Activated CD8-positive, alpha-beta memory T cell treated with anti-CD3 and anti-CD28 coated beads for 48 hours (primary cell): ENCODE measurements at regions not wholly inside any gene's neighbourhood (a gene's known extent, or its start where the extent isn't known, plus 50 kb on each side); places are given as distances from the start of the nearest gene placed in this dataset.
"Not testable (repeated sequence)": the region's sequence is repeated elsewhere in the genome, so short reads cannot be mapped to it uniquely, and the experiment has no call there.

Experiments used
- DNase-seq, 3 experiments: peaks; one replicate each; pipeline ENCODE4 v3.0.0-alpha.2; 2020; ENCODE audit warnings: low read depth in 2 of 3, low spot score in 2 of 3

DNA sequence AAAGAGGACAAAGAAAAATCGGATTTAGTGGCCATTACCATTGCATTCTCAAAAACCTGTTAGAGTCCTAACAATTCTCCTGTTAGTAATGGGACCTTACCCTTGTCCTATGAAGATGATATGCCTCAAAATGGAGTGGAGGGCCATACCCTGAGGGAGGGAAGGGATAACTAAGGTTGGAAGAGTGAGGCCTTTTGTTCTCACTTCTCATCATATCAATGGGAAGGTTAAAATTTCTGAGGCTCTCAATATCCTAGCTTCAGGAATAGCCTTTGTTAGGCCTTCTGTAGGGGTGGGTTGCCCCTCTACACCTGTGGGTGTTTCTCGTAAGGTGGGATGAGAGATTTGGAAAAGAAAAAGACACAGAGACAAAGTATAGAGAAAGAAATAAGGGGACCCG lies 109.4 kb upstream of the SGIP1 start:
- not testable (repeated sequence) for DNase-seq

- no peak for DNase-seq
Observed at GRCh38 chr1:66426239-66426853, 107.6 kb upstream of the SGIP1 start.

DNA sequence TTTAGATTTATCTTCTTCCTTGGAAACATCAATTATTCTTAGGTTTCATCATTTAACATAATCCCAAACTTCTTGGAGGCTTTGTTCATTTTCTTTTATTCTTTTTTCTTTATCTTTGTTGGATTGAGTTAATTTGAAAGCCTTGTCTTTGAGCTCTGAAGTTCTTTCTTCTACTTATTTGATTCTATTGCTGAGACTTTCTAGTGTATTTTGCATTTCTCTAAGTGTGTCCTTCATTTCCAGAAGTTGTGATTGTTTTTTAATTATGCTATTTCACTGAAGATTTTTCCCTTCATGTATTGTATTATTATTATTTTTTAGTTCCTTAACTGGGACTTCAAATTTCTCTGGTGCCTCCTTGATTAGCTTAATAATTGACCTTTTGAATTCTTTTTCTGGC lies 103.1 kb upstream of the SGIP1 start:
- DNase-seq = not testable (repeated sequence)

DNA sequence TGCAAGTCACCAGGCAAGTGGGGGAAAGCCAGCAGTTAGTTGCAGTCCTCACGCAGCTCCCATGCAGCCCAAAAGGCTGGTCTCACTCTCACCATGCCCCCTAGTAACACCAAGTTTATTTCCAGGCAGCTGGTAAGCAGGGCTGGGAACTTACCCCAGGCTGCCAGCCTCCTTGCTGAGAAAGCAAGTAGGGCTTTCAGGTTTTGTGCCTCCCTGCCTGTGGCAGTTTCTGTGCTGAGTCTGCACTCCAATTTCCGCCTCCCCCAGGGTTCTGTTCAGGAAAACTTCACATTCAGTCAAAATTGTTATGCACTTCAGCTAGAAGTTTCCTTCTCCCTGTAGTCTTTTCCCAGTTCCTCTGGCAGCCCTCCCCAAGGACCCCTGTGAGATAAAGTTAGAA lies 102.0 kb upstream of the SGIP1 start:
- DNase-seq = no peak

- DNase-seq = no peak
Observed at GRCh38 chr1:66433611-66434010, 100.3 kb upstream of the SGIP1 start.

DNA sequence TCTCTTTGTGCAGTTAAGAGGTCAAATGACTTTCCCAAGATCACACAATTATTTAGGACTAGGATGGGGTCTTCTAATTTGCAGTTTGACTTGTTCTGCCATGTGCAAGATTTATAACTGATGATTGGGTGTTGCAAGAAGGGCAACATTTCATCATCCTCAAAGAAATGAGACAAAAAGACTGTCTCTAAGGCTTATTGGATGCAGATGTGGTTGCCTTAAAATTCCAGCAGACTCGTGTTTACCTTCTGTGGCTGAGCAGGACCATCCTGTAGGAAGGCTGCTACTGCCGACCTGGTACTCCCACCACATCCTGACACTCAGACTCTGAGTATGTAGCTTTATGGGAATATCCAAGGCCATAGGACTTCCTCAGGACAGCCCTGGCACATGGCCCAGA lies 99.9 kb upstream of the SGIP1 start:
- no peak for DNase-seq

DNA sequence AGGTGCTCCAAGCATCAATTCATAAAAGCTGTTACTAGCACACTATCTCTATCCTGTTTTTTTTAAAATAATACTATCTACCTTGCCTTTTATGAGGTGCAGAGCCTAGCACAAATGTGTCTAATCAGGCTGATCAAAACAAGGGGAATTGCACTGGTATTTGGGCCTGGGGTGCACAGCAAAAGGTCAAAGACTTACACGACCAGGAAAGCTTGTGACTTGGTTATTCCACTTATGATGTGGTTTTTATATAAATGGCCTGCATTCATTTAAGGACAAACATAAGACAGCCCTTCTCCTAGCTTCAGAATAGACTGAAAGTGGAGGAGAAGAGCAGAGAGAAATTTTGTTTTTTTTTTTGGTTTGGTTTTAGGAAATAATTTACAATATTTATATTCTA lies 98.4 kb upstream of the SGIP1 start:
- no peak for DNase-seq

DNA sequence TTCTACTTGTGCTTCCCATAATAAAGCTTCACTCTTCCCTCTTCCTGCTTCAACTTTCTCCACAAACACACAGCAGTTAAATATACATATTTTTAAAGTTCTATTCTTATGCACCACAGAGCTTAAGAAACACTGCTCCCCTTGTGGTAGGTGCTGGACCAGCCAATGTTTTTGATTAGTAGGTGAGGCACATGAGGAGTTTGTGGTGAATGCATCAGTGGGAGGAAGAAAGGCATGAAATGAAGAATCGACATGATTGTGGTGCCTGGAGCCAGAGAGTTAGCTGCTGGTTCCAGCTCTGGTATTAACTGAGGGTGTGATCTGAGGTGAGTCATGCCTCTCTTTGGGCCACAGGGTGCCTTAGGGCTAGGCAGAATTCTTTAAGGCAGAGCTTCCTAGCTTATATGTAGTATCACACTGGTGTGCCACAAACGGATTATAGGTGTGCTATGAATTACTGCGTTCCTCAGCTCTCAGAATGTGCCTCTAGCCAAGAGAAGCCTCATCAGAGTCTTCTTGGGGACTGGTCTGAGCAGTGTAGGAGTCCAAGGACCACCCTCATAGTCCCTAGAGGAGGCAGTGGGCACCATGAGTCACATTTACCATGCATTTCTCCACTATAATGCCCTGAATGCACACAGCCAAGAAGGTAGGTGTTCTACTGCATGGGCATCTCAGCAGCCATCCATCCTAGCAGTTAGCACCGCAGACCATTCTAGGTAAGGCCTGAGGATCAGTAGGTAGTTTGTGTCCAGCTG lies 97.4 kb upstream of the SGIP1 start:
- DNase-seq = peak in 2 of 3 experiments; percentile 30 to 37

GRCh38 chr1:66437136-66437401 lies 96.9 kb upstream of the SGIP1 start:
- DNase-seq = no peak

GRCh38 chr1:66438062-66438461 lies 95.9 kb upstream of the SGIP1 start:
- no peak for DNase-seq

GRCh38 chr1:66438501-66438900 lies 95.5 kb upstream of the SGIP1 start:
- no peak for DNase-seq

- no peak for DNase-seq
Observed at GRCh38 chr1:66439031-66439740, 94.8 kb upstream of the SGIP1 start.

DNA sequence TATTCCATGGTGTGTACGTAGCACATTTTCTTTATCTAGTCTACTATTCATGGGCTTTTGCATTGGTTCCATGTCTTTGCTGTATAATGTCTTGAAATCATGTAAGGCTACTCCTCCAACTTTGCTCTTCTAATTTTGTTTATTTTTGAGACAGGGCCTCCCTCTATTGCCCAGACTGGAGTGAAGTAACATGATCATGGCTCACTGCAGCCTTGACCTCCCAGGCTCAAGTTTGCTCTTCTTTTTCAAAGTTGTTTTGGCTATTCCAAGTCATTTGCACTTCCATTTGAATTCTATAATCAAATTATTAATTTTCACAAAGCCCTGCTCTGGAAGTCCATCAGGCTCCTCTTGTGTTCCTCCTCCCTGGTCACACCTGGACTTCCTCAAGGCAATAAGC lies 90.2 kb upstream of the SGIP1 start:
- no peak for DNase-seq

- DNase-seq = no peak
Observed at GRCh38 chr1:66444438-66445265, 89.3 kb upstream of the SGIP1 start.

- no peak for DNase-seq
Observed at GRCh38 chr1:66445492-66446181, 88.3 kb upstream of the SGIP1 start.

- DNase-seq = no peak
Observed at GRCh38 chr1:66446261-66447001, 87.5 kb upstream of the SGIP1 start.

DNA sequence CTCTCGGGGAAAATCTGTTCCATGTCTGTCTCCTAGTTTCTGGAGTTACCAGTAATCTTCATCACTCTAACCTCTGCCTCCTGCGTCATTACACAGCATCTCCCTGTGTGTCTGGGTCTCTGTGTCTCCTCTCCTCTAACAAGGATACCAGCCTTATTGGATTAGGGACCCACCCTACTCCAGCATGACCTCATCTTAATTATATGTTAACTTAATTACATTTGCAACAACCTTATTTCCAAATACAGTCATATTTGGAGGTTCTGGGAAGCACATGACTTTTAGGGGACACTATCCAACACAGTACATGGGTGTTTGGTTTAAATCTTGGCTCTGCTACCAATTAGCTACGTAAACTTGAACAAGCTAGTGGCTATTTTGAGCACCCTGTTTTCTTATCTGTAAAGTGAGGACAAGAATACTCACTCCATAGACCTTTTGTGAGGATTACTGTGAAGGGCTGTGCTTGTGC lies 83.9 kb upstream of the SGIP1 start:
- no peak for DNase-seq

DNA sequence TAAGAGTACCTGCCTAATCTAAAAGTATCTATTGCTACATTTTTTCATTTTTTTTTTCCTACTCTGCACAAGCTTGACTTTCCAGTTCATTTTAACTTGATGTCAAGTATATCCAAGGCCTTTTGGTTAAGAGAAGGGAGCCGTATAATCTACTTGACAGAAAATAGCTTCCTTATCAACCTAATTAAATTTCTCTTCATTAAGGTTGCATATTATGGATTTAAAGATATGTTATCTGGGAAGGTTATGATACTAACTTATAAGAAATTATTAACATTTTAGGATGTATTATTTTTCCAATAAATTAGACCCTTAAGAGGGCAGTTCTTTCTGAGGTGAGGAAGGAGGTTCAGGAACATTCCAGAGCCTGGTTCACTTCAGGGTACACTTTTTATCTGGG lies 83.1 kb upstream of the SGIP1 start:
- no peak for DNase-seq

GRCh38 chr1:66452162-66452561 lies 81.8 kb upstream of the SGIP1 start:
- no peak for DNase-seq

DNA sequence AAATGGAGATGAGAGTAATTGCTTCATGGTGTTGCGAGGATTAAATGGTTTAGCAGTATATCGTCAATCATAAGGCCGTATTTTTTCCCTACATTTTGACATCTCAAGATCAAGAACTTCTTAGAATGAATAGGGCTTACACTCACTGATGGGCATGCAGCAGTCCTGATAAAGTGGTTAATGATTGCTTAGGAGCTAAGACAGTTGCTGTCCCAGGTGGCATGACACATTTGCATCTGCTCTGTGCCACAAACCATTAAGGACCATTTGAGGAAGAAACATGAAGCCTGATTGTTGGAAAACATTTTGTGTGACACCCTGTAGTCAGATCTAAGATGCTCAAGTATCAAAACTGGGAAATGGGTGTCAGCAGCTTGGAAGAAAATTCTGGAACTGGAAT lies 81.0 kb upstream of the SGIP1 start:
- no peak for DNase-seq
